NCI-H1048 (cell line): ENCODE measurements at regions not wholly inside any gene's neighbourhood (a gene's known extent, or its start where the extent isn't known, plus 50 kb on each side); places are given as distances from the start of the nearest gene placed in this dataset.

Source experiments
- DNase-seq: peaks from one replicate; lab custom pipeline; 2025; lab: John Stamatoyannopoulos, UW

DNA sequence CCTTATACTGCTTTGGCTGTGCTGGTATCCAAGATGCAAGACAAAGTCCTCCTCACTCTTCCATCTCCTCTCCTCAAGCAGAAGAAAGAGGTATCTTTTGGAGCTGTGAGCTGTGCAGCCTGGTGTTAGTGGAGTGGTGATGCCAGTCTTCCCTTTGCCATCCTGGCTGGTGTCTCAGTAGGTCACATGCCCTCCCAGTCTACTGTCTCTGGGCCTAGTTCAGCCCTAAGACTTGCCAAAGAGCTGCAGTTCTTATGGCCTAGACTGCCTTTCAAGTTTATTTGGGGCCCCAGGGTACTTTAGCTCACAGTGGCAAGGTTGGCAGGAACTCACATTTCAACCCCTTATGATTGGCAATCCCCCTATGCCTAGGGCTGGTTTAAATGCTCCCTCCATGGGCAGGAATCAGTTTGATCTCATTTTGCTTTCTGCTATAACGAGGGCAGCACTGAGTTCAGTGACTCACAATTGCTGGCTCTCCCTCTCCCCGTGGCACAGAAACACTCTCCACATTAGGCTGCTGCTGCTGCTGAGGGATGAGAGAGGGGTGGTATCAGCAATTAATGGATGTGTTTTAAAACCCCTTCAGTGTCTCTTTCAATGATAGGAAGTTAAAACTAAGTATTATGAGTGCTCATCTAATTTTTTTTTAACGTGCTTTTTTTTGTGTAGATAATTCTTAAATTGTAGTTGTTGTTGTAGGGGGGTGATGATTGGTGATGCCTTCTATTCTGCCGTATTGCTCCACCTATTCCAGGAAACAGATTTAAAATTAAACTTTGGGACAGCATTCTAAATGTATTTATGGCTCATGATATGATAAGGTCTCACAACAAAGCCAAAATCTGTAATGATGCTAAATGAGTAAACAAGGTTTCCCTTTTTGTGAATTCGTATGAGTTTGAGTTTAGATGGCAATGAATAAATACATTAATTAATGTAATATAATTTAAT, 1295.0 kb downstream of the JRKL start:
- DNase-seq = no peak

GRCh38 chr11:97685695-97686094, 1295.9 kb downstream of the JRKL start:
- DNase-seq = no peak

- no peak for DNase-seq
Observed at GRCh38 chr11:97687111-97687510, 1297.3 kb downstream of the JRKL start.

DNA sequence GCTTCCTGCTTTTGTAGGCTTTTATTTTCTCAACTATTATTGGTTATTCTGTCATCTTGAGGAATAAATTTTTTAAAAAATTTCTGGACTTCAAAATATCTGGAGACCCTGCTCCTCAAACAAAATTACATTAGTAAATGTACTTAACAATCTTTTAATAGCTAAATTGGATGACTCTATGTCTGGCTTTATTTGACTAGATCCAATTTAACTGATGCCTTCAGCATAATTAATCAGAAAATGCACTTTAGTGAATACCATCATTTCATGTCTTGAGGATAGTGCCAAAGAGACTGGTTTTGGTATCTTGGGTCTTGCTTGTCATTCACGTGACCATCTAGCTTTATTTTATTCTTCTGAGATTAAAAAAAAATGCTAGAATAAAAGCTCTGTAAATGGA, 1301.2 kb downstream of the JRKL start:
- DNase-seq = no peak

- no peak for DNase-seq
Observed at GRCh38 chr11:97702951-97703350, 1313.1 kb downstream of the JRKL start.

DNA sequence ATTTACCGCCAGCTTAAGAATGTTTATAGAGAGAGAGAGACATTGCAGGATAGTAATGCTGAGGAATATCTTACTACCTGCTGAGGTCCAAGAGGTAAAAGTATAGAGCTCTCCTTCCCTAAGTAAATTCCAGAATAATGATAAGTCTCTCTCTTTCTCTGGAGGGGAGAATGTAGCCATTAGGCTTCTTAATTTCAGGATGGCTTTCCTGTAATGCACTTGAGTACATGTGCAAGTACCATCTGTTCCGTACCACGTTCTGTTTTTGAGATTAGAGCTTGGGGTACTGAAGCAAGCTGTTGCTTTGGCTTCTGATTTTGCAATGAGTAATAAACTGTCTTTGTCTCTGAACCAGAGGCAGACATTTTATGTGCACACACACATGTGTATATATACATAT, 1314.0 kb downstream of the JRKL start:
- no peak for DNase-seq

DNA sequence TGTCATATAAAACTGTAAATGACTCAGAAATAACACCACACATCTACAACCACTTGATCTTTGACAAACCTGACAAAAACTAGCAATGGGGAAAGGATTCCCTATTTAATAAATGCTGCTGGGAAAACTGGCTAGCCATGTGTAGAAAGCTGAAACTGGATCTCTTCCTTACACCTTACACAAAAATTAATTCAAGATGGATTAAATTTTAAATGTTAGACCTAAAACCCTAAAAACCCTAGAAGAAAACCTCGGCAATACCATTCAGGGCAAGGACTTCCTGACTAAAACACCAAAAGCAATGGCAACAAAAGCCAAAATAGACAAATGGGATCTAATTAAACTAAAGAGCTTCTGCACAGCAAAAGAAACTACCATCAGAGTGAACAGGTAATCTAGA, 1315.3 kb upstream of the CNTN5 start:
- DNase-seq = peak; percentile 77

DNA sequence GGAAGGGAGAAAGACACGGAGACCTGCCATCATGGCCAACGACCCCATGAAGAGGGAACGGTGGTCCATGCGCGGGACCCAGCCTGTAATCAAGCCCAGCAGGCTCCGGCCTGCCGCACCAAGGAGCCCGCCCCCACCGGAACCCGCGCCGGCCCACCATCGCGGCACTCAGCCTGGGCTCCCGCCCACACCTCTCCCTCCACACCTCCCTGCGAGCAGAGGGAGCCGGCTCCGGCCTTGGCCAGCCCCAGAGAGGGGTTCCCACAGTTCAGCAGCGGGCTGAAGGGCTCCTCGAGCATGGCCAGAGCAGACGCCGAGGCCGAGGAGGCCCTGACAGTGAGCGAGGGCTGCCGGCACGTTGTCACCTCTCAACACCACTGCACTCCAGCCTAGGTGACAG, 1302.8 kb upstream of the CNTN5 start:
- no peak for DNase-seq

DNA sequence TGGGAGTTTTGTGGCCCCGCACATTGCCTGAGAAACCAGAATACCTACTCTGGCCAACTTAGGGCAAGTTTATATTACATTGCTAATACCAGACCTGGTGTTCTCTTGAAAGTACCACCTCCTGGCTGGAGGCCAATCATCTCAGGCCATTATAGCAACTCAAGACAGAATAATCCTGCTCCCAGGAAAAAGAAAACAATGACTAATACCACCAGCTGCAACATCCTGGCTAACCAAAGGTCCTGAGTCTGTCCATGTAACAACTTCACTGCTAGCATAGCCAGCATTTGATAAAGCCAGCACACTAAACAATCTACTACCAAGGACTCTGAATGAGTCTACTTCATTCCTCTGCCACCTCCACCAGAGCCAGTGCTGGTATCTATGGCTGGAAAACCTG, 1298.7 kb upstream of the CNTN5 start:
- DNase-seq = no peak

GRCh38 chr11:97722721-97723120, 1298.0 kb upstream of the CNTN5 start:
- DNase-seq = no peak

DNA sequence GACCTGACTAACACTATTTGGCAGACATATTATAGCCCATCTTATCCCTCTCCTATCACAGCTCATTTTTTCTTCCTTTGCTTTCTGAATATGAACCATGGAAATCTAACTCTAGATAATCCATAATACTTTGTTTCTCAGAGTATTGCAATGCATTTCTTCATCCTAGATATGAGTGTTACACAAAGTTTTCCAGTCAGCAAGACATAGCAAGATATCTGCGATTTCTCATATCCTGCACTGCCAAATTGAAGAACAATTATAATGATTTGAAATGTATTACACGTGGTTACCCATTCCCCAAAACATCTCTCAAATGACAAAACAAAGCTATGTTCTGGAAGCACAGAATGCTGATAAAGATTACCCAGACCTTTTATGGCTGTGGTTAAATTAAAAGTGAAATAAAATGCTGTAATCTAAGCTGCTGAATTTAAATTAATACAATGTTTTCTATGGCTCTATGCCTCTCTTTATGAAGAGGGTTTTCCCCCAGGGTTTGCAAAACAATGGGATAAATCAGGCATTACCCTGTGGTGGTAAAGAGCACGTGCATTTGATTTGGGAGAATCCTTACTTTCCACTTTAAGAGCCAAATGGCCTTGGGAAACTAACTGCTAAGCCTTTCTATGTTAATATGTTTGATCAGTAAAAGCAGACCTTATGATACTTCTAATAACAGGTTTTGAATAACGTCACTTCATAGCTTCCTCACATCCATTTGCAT, 1291.0 kb upstream of the CNTN5 start:
- peak; percentile 68 for DNase-seq

GRCh38 chr11:97732011-97732632, 1288.6 kb upstream of the CNTN5 start:
- DNase-seq = no peak

GRCh38 chr11:97738751-97739150, 1282.0 kb upstream of the CNTN5 start:
- no peak for DNase-seq

DNA sequence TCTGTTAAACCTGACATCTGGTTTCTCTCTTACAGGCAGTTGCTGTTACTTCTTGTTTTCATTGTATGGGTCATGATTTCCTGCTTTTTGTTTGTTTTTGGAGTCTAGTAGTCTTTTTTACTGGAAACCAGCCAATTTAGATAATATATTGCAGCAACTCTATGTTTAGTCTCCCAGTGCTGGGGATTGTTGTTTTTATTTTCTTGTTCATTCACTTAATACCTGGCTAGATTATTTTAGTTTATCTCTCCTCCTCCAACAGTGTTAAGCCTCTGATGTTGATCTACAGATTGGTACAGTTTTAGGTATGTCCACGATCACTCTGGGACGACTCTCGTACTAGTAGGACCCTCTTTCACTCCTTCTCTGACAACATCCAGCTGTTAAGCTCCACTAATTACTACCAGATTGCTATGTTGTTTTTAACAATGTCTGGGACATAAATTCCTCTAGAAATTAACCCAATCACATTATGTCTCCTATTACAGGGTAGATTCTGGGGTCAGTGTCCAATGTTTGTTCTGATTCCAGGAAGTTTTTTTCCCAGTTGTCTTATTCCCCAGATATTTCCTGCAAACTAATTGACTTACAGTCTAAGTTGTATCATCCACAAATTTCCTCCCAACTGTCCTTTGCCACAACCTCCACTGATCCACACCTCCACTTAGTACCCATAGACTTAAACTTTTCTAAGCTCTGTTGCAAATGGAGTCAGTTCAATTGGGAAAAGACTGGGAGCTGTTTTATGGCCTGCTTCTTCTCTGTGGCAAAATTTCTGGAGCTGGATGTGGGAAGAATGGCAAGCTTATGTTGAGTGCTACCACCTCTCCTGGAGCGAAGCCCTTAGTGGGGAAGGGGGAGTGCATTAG, 1280.6 kb upstream of the CNTN5 start:
- no peak for DNase-seq

DNA sequence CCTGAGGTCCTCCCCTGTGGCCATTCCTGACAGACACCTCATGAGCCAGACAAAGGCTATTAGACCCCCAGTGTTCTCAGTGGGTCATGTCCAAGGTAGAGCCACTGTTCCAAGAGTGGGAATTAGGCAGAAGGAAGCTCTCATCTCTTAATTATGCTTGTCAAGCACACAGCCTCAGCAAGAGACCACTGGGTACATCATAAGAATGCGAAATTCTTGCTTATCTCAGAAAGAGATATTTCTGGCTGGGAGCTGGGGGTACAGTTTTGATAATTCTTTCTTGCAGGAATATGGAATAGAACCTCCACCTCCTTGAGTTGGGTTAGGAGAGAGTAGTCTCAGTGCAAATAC, 1280.0 kb upstream of the CNTN5 start:
- no peak for DNase-seq

DNA sequence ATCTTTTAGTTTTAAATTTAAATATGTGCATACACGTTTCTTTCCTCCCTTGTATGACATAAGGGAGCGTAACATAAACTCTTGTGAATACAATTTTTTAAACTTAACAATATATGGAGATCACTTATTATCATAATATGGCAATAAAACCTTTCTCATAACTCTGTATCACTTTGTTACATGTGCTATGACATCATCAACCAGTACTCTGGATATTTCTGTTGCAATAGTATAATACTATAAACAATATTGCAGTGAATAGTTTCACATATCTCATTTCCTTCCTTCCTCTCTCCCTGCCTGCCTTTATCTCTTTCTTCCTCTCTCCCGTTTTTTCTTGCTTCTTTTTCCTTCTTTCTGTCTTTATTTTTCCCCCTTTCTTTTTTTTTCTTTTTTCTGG, 1278.0 kb upstream of the CNTN5 start:
- no peak for DNase-seq

DNA sequence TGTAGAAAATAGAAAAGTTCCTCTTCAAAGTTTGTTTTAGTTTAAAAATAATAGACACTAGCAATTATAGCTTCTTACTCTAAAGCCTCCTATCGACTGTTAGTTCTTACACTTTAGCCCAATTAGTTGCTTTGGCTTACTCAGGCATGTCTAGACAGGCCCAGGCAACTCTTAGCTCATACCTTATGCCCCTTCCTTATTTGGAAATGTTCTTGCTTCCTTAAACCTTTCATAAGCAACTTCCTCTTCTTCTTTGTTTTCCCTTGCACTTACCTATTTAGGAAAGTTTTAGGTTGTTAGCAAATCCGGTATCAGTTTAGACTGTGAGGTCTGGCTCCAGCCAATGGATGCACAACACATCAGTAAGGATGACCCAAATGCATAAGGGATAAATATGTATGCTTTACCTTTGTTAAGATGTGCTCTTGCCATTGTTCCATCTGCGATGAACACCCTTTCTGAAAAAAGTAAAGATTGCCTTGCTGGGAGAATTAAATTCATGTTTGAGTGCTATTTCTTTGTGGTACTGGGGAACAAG, 1277.5 kb upstream of the CNTN5 start:
- no peak for DNase-seq

- no peak for DNase-seq
Observed at GRCh38 chr11:97745515-97746050, 1275.2 kb upstream of the CNTN5 start.

- no peak for DNase-seq
Observed at GRCh38 chr11:97746818-97747217, 1273.9 kb upstream of the CNTN5 start.

DNA sequence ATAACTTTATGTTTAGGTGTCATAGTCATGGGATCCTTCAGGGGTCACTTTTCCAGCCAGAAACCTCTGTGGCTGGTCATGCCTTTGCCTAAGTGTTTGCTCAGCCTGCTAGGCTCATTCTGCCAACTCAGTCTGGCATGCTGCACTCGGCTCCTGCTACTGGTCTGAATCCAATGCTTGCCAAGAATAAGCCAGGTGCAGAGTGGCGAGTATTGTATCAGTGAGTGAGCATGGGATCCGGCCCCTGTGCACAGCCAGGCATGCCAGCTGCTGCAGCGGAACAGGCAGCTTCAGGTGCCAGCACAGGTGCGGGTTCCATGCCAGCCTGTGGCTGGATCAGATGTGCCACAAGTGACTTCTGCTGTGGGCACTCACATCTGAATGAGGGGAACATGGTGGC, 1269.3 kb upstream of the CNTN5 start:
- DNase-seq = no peak

DNA sequence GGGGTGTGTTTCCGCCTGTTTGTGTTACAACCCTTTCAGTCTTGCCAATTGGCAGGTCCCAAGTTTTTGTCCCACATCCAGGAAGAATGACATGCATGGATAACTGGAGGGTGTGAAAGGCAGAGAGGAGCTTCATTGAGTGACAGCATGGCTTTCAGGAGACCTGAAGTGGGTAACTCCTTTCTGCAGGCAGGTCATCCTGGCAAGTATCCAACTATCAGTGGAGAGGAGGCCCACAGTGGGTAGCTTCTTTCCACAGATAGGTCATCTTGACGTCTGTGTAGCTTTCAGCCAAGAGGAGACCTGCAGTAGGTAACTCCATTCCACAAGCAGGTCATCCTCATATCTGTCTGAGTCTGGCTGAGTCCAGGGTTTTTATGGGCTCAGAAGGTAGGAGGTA, 1268.8 kb upstream of the CNTN5 start:
- DNase-seq = no peak
